Nephron progenitor cell (in vitro differentiated cells): ENCODE measurements at regions not wholly inside any gene's neighbourhood (a gene's known extent, or its start where the extent isn't known, plus 50 kb on each side); places are given as distances from the start of the nearest gene placed in this dataset.

ENCODE experiments used
- DNase-seq: peaks from one replicate; pipeline ENCODE4 v3.0.0; 2021
- H3K27ac Mint-ChIP-seq: 2 replicates; pipeline ENCODE4 v1.8.0; 2021; ENCODE audit warnings: mild to moderate bottlenecking, moderate library complexity, mixed read lengths
- H3K27me3 Mint-ChIP-seq: 2 replicates; pipeline ENCODE4 v1.8.0; 2021; ENCODE audit warnings: mild to moderate bottlenecking, low read depth, mixed read lengths; ENCODE audit not compliant: poor library complexity
- H3K36me3 Mint-ChIP-seq: 2 replicates; pipeline ENCODE4 v1.8.0; 2021; ENCODE audit warnings: low read depth, mixed read lengths
- H3K4me1 Mint-ChIP-seq: 2 replicates; pipeline ENCODE4 v1.8.0; 2021; ENCODE audit warnings: mixed read lengths
- H3K4me3 Mint-ChIP-seq: 2 replicates; pipeline ENCODE4 v1.8.0; 2021; ENCODE audit warnings: mild to moderate bottlenecking, moderate library complexity, mixed read lengths
- H3K9me3 Mint-ChIP-seq: 2 replicates; pipeline ENCODE4 v1.8.0; 2021; ENCODE audit warnings: mild to moderate bottlenecking, moderate library complexity, mixed read lengths
- TF ChIP-seq, protein P1 (sequence below): fragments of 200-600 bp; sonication (generic); IDR thresholded peaks from 2 replicates; pipeline ENCODE4 v1.5.0; 2021; ENCODE audit warnings: antibody characterized with exemption

DNA sequence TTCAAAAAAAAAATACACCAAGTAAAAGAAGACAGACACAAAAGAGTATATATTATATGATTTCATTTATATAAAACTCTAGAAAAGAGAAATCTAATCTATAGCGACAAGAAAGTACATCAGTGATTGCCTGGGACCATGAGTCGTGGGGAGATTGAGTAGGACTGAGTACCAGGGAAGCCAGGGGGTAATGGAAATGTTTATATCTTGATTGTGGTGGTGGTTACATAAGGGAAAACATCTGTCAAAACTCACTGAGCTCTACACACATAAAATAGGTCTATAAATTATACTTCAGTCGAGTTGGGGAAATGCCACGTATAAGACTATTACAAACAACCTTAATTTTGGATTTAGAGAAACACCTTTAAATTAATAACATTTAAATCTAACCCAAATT lies 117.4 kb downstream of the TRIM29 start:
- H3K4me3 Mint-ChIP-seq, result no peak overlapping the region
- TF ChIP-seq, protein P1, sequence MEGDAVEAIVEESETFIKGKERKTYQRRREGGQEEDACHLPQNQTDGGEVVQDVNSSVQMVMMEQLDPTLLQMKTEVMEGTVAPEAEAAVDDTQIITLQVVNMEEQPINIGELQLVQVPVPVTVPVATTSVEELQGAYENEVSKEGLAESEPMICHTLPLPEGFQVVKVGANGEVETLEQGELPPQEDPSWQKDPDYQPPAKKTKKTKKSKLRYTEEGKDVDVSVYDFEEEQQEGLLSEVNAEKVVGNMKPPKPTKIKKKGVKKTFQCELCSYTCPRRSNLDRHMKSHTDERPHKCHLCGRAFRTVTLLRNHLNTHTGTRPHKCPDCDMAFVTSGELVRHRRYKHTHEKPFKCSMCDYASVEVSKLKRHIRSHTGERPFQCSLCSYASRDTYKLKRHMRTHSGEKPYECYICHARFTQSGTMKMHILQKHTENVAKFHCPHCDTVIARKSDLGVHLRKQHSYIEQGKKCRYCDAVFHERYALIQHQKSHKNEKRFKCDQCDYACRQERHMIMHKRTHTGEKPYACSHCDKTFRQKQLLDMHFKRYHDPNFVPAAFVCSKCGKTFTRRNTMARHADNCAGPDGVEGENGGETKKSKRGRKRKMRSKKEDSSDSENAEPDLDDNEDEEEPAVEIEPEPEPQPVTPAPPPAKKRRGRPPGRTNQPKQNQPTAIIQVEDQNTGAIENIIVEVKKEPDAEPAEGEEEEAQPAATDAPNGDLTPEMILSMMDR, result no peak
- DNase-seq, result no peak
- peaks cover 55% of the 10 kb centered on the region for H3K4me1 Mint-ChIP-seq
- H3K27ac Mint-ChIP-seq, result no peak overlapping the region
- H3K36me3 Mint-ChIP-seq, result no peaks in the 10 kb centered on the region
- no peaks in the 10 kb centered on the region for H3K9me3 Mint-ChIP-seq
- H3K27me3 Mint-ChIP-seq, result peaks cover 18% of the 10 kb centered on the region

DNA sequence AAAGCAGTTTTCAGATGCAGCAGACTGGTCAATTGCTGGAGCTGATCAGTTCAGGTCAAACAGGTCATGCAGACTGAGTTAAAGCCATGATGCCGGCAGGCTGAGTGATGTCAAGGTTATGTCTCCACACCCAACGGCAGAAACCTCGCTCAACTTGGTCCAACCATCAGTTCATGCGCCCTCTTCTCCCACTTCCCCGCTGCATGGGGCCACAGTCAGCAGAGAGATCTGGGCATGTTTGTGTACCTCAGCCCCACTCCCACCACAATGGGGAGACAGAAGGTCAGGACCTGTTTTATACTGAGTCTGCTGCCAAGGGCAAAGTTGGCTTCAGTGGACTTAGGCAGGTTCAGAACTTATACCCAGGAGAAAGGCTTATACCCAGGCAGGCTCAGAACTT lies 118.7 kb downstream of the TRIM29 start:
- H3K36me3 Mint-ChIP-seq, result no peaks in the 10 kb centered on the region
- TF ChIP-seq, protein P1, result no peak
- peaks cover 18% of the 10 kb centered on the region for H3K27me3 Mint-ChIP-seq
- H3K9me3 Mint-ChIP-seq, result no peaks in the 10 kb centered on the region
- peaks cover 64% of the 10 kb centered on the region for H3K4me1 Mint-ChIP-seq
- no peak overlapping the region for H3K27ac Mint-ChIP-seq
- DNase-seq, result no peak
- no peak overlapping the region for H3K4me3 Mint-ChIP-seq

DNA sequence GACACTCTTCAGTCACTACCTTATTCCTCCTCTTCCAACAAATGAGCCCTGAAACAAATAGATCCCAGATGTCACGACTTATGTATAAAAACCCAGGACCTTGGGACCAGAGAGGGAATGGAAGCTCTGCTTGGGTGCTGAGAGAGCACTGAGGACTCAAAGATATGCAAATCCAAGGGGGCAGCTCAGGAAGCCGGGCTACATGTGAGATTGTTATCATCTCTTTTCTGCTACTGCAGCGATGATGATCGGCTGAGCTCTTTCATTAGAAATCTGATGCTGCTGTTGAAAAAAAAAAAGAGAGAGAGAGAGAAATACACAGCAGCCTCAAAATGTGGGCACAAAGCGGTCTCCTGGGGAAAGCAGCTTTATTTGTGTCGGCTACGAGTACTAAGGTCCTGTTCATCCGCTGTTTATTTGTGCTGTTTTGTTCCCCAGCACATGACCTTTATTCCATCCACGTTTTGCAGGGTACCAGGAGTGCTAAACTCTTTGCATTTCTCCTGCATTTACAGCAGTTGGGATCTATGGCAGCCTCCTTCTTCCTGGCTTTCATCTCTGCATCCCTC lies 120.2 kb downstream of the TRIM29 start:
- TF ChIP-seq, protein P1, result no peak
- no peak for DNase-seq
- H3K4me3 Mint-ChIP-seq, result no peak overlapping the region
- no peaks in the 10 kb centered on the region for H3K9me3 Mint-ChIP-seq
- peaks cover 50% of the 10 kb centered on the region for H3K4me1 Mint-ChIP-seq
- H3K36me3 Mint-ChIP-seq, result no peaks in the 10 kb centered on the region
- no peak overlapping the region for H3K27ac Mint-ChIP-seq
- H3K27me3 Mint-ChIP-seq, result peaks cover 19% of the 10 kb centered on the region

DNA sequence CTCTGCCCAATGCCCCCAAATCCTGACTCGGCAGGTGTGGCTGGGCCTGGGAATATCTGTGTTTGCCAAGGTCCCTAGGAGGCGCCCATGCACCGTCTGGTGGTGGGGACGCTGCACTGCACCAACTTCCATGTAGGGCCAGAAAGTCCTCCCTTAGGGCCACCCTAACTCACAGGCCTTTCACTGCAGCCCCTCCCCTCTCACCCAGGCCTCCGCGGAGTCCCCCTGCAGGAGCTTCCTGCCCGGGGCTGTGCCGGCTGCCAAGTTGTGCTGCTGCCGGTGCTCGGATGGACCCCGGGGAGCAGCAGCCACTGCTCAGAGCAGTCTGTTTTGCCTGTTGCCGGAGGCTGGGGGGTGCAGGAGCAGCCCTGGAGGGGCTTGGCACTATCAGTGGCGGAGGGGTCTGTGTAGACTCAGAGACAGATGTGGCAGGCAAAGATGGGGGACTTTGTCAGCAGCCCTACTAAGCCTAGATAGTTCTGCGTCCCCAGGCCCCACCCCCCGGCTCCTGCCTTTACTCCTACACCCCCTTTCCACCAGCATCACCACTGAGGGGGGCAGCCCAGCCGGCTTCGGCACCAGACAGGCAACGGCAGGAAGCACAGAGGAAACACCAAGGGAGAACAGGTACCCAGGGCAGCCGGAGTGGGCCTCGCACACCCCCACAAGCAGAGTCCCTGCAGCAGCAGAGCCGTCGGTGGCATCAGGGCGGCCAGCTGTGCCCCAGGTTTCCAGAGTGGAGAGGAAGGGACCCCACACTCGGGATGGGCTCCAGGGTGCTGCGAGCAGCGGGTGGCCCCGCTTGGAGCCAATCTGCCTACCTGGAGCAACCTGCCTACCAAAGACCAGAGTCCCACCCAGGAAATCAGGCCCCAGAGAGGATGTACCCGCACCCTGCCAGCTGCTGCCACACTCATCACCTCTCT lies 124.3 kb downstream of the TRIM29 start:
- Mint-ChIP-seq H3K27me3 (peaks cover 43% of the 10 kb centered on the region), H3K9me3 (no peaks in the 10 kb centered on the region), H3K4me3 (peak overlapping the region; percentile 14), H3K27ac (no peak overlapping the region), H3K4me1 (peaks cover 40% of the 10 kb centered on the region), H3K36me3 (no peaks in the 10 kb centered on the region)
- peak; percentile 77 for DNase-seq
- TF ChIP-seq, protein P1, result peak; percentile 91

DNA sequence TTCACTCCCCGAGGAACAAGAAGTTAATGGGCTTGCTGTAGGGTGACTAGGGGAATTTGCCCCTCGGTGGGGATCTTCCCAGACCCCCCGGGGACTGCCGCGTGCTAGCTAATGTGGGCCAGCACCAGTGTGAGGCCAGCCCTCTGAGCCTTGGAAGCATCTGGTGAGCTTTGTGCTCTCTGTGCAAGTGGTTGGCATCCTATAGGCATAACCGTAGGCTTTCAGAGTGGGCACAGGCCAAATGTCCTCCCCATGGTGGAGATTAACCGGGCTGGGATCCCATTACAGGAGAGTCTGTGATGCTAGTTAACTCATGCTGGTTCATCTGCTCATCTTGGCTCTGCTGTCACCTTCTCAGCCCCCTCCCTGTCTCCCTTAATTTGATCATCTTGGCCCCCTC lies 125.7 kb downstream of the TRIM29 start:
- Mint-ChIP-seq H3K27me3 (peaks cover 39% of the 10 kb centered on the region), H3K36me3 (no peaks in the 10 kb centered on the region), H3K4me3 (no peak overlapping the region), H3K4me1 (peaks cover 36% of the 10 kb centered on the region), H3K27ac (no peak overlapping the region), H3K9me3 (peaks cover 9% of the 10 kb centered on the region)
- TF ChIP-seq, protein P1, result no peak
- DNase-seq, result no peak
